ENCODE measurements at regions not wholly inside any gene's neighbourhood (a gene's known extent, or its start where the extent isn't known, plus 50 kb on each side); places are given as distances from the start of the nearest gene placed in this dataset.
A peak's percentile ranks its signal among the peaks of the same experiment; 100 is the strongest.
"Not testable (repeated sequence)": the region's sequence is repeated elsewhere in the genome, so short reads cannot be mapped to it uniquely, and the experiment has no call there.

DNA sequence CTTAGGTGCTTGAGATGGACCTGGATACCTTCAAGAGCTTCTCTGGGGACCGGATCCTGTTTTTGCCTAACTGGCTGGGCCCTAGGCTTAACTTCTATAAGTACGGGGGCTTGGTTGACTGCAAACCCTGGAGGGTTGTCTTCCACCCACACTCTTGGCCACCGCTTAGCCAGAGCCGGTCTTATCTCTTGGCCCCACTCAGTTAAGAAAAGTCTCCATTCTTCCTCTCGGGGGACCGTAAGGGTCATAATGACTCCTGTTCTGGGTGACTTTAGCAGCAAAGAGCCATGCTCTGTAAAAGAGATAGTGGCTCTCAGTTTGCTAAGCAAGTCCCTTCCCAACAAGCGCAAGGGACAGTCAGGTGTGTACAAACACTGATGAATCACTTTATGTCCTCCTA lies 153.2 kb downstream of the UNC93B1 start:
- H3K36me3 Mint-ChIP-seq (ENCODE audit: low read depth); H3K4me3 Mint-ChIP-seq; DNase-seq; H3K9me3 ChIP-seq (ENCODE audit: control insufficient read depth, low read length, poor library complexity, severe bottlenecking); ATAC-seq; H3K27ac Mint-ChIP-seq; H3K4me1 Mint-ChIP-seq: not testable (repeated sequence)
- peaks cover 34% of the 10 kb centered on the region for H3K27me3 Mint-ChIP-seq

DNA sequence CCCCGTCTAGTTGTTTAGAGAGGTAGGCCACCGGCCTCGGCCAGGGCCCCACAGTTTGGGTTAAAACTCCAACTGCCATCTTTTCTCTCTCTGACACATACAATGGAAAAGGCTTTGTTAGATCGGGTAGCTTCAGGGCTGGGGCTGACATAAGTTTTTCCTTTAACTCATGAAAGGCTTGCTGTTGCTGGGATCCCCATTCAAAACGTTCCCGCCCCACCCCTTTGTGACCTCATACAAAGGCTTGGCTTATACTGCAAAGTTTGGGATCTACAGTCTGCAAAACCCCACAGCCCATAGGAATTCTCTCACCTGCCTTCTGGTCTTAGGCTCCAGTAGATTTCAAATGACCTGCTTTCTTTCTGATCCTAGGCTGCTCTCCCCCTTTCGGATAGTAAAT lies 154.1 kb downstream of the UNC93B1 start:
- H3K27me3 Mint-ChIP-seq, result peaks cover 24% of the 10 kb centered on the region
- not testable (repeated sequence) for H3K27ac Mint-ChIP-seq; H3K4me3 Mint-ChIP-seq; DNase-seq; H3K9me3 ChIP-seq (ENCODE audit: control insufficient read depth, low read length, poor library complexity, severe bottlenecking); H3K4me1 Mint-ChIP-seq; ATAC-seq; H3K36me3 Mint-ChIP-seq (ENCODE audit: low read depth)

DNA sequence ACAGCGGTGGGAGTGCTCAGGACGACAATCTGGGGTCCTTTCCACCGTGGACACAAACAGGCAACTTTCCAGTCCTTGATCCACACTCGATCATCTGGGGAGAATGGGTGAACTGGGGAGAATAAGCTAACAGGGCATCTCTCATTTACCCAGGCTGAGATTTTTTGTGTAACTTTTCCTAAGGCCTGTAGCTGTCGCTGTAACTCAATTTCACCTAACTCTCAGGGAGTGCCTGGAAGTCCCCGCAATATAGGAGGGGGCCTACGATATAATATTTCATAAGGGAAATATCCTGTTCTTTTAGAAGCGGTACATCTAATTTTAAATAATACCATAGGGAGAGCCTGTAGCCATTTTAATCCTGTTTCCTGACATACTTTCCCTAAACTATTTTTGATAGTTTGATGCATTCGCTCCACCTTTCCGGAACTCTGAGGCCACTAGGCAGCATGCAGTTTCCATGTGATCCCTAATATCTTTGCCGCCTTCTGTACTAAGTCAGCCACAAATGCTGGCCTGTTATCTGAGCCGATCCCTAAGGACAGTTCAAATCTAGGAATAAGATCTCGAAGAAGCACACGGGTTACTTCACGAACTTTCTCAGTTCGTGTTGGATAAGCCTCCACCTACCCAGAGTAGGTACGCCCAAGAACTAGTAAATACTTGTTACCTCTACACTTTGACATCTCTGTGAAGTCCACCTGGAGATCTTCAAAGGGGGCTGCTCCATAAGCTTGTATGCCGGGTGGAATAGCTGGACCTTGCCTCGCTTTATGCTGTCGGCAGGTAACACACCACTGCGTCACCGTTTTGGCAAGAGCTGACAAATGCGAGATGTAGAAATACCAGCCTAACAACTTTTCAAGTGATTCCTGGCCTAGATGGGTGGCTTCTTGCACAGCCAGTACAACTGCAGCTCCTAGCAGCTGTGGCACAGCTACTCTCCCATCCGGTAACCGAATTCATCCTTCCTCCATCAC lies 155.7 kb downstream of the UNC93B1 start:
- not testable (repeated sequence) for H3K4me3 Mint-ChIP-seq; H3K27ac Mint-ChIP-seq; H3K9me3 ChIP-seq (ENCODE audit: control insufficient read depth, low read length, poor library complexity, severe bottlenecking); H3K36me3 Mint-ChIP-seq (ENCODE audit: low read depth); H3K4me1 Mint-ChIP-seq; DNase-seq; ATAC-seq
- peaks cover 16% of the 10 kb centered on the region for H3K27me3 Mint-ChIP-seq

GRCh38 chr11:67846303-67846702 lies 157.6 kb downstream of the UNC93B1 start:
- ATAC-seq; DNase-seq; H3K36me3 Mint-ChIP-seq (ENCODE audit: low read depth); H3K4me1 Mint-ChIP-seq; H3K27ac Mint-ChIP-seq; H3K9me3 ChIP-seq (ENCODE audit: control insufficient read depth, low read length, poor library complexity, severe bottlenecking); H3K4me3 Mint-ChIP-seq: not testable (repeated sequence)
- H3K27me3 Mint-ChIP-seq, result peaks cover 21% of the 10 kb centered on the region

GRCh38 chr11:67845296-67845695 lies 158.6 kb downstream of the UNC93B1 start:
- H3K27ac Mint-ChIP-seq; DNase-seq; H3K4me1 Mint-ChIP-seq; H3K36me3 Mint-ChIP-seq (ENCODE audit: low read depth); H3K9me3 ChIP-seq (ENCODE audit: control insufficient read depth, low read length, poor library complexity, severe bottlenecking); H3K4me3 Mint-ChIP-seq; ATAC-seq: not testable (repeated sequence)
- H3K27me3 Mint-ChIP-seq, result peaks cover 30% of the 10 kb centered on the region

- not testable (repeated sequence) for H3K36me3 Mint-ChIP-seq (ENCODE audit: low read depth); H3K4me1 Mint-ChIP-seq; ATAC-seq; H3K4me3 Mint-ChIP-seq; H3K27ac Mint-ChIP-seq; H3K9me3 ChIP-seq (ENCODE audit: control insufficient read depth, low read length, poor library complexity, severe bottlenecking); DNase-seq
- peaks cover 36% of the 10 kb centered on the region for H3K27me3 Mint-ChIP-seq
Measured at GRCh38 chr11:67840599-67840998, 163.3 kb downstream of the UNC93B1 start.

DNA sequence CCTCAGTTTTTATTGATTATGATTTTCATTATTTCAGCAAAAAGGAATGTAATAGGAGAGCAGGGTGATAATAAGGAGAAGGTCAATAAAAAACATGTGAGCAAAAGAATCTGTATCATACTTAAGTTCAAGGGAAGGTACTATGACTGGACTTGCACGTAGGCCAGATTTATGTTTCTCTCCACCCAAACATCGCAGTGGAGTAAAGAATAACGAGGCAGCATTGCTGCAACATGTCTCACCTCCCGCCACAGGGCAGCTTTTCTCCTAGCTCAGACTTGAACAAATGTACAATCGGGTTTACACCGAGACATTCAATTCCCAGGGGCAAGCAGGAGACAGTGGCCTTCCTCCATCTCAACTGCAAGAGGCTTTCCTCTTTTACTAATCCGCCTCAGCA lies 155.7 kb upstream of the ALDH3B2 start:
- H3K27me3 Mint-ChIP-seq, result peaks cover 42% of the 10 kb centered on the region
- DNase-seq; H3K9me3 ChIP-seq (ENCODE audit: control insufficient read depth, low read length, poor library complexity, severe bottlenecking); H3K4me1 Mint-ChIP-seq; H3K27ac Mint-ChIP-seq; ATAC-seq; H3K36me3 Mint-ChIP-seq (ENCODE audit: low read depth); H3K4me3 Mint-ChIP-seq: not testable (repeated sequence)

- Mint-ChIP-seq H3K27ac (peak overlapping the region; percentile 45), H3K27me3 (peaks cover 35% of the 10 kb centered on the region)
- DNase-seq; H3K4me1 Mint-ChIP-seq; H3K4me3 Mint-ChIP-seq; H3K9me3 ChIP-seq (ENCODE audit: control insufficient read depth, low read length, poor library complexity, severe bottlenecking); H3K36me3 Mint-ChIP-seq (ENCODE audit: low read depth); ATAC-seq: not testable (repeated sequence)
Measured at GRCh38 chr11:67826951-67827296, 152.5 kb upstream of the ALDH3B2 start.

DNA sequence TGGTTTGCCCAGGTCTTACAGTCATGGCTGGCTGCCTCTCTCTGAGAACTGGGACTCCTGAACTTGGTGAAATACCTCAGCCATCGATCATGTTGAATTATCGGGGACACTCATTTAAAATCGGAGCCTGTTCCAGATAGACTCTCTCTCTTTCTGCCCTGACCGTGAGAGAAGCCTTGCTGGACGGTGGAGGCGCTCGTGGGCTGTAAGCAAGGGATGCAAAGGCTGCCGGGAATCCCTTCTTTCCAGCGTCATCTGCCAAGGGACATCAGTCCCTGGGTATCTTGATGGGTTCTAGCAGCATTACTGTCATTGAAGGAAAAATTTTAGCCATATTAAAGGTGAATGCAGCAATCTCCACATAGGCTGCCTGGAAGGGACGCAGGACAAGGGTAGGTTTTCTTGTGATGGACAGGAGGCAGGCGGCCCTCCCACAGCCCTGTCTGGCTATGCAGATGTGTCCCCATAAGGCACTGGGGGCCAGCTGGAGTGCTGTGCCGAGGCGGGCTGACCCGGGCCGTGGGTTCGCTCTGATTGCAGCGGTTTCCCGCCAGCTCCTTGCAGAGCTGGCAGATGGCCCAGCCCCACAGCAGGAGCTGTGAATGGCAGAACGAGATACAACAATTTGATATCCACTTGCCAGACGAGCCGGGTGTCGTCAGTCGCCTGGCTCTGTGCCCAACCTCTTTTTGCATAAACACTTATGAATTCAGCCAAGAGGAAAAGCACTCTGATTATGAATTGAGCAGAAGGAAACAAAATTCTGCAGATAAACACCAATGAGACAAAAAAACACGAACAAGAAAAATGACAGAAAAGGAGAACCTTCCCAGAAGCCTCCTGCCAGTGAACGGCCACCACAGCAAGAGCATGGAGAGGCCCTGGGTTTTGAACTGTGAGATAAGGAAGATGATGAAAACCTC lies 151.9 kb upstream of the ALDH3B2 start:
- Mint-ChIP-seq H3K27ac (peak overlapping the region; percentile 45), H3K27me3 (peaks cover 35% of the 10 kb centered on the region)
- ATAC-seq; H3K36me3 Mint-ChIP-seq (ENCODE audit: low read depth); H3K9me3 ChIP-seq (ENCODE audit: control insufficient read depth, low read length, poor library complexity, severe bottlenecking); H3K4me3 Mint-ChIP-seq; DNase-seq; H3K4me1 Mint-ChIP-seq: not testable (repeated sequence)

DNA sequence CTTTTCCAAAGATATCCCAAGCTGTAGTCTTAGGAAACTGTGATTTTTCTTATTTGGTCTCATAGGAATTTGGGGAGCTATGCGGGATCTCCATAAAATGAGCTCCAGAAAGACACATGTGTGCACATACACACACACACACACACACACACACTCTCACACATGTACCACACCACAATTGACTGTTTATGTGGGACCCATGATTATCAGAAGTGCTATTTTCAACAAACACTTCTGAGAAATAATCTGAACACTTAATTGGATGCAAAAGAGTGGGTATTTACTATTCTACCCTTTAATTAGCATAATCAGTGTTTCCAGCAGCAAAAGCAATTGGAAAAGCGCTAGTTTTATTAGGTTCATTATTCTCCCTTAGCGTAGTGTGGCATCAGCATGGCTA lies 150.4 kb upstream of the ALDH3B2 start:
- H3K4me3 Mint-ChIP-seq; ATAC-seq; DNase-seq; H3K36me3 Mint-ChIP-seq (ENCODE audit: low read depth); H3K27ac Mint-ChIP-seq; H3K4me1 Mint-ChIP-seq; H3K9me3 ChIP-seq (ENCODE audit: control insufficient read depth, low read length, poor library complexity, severe bottlenecking): not testable (repeated sequence)
- H3K27me3 Mint-ChIP-seq, result peaks cover 35% of the 10 kb centered on the region

- H3K27me3 Mint-ChIP-seq, result peaks cover 9% of the 10 kb centered on the region
- peaks cover 3% of the 10 kb centered on the region for H3K4me1 Mint-ChIP-seq
- no peaks in the 10 kb centered on the region for H3K36me3 Mint-ChIP-seq (ENCODE audit: low read depth)
- no peak overlapping the region for H3K4me3 Mint-ChIP-seq
- no peak for DNase-seq
- no peak for ATAC-seq
- no peak overlapping the region for H3K27ac Mint-ChIP-seq
- no peaks in the 10 kb centered on the region for H3K9me3 ChIP-seq (ENCODE audit: control insufficient read depth, low read length, poor library complexity, severe bottlenecking)
Measured at GRCh38 chr11:67820081-67820480, 145.7 kb upstream of the ALDH3B2 start.

GRCh38 chr11:67817558-67817957 lies 143.1 kb upstream of the ALDH3B2 start:
- DNase-seq; H3K27ac Mint-ChIP-seq; H3K4me3 Mint-ChIP-seq; H3K9me3 ChIP-seq (ENCODE audit: control insufficient read depth, low read length, poor library complexity, severe bottlenecking); H3K4me1 Mint-ChIP-seq; ATAC-seq; H3K36me3 Mint-ChIP-seq (ENCODE audit: low read depth); H3K27me3 Mint-ChIP-seq: not testable (repeated sequence)

DNA sequence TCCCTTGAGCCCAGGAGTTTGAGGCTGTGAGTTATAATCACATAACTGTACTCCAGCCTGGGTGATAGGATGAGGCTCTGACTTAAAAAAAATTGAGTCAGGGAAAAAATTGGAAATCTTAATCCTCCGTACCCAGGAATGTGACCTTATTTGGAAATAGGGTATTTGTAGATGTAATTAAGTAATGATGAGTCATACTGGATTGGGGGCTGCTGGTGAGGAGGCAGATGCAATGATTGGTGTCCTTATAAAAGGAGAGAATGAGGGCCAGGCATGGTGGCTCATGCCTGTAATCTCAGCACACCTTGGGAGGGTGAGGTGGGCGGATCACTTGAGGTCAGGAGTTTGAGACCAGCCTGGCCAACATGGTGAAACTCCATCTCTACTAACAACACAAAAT lies 134.9 kb upstream of the ALDH3B2 start:
- H3K27me3 Mint-ChIP-seq; H3K4me1 Mint-ChIP-seq; H3K4me3 Mint-ChIP-seq; H3K9me3 ChIP-seq (ENCODE audit: control insufficient read depth, low read length, poor library complexity, severe bottlenecking); H3K27ac Mint-ChIP-seq; ATAC-seq; DNase-seq; H3K36me3 Mint-ChIP-seq (ENCODE audit: low read depth): not testable (repeated sequence)
